ENCODE measurements at regions not wholly inside any gene's neighbourhood (a gene's known extent, or its start where the extent isn't known, plus 50 kb on each side); places are given as distances from the start of the nearest gene placed in this dataset.

DNA sequence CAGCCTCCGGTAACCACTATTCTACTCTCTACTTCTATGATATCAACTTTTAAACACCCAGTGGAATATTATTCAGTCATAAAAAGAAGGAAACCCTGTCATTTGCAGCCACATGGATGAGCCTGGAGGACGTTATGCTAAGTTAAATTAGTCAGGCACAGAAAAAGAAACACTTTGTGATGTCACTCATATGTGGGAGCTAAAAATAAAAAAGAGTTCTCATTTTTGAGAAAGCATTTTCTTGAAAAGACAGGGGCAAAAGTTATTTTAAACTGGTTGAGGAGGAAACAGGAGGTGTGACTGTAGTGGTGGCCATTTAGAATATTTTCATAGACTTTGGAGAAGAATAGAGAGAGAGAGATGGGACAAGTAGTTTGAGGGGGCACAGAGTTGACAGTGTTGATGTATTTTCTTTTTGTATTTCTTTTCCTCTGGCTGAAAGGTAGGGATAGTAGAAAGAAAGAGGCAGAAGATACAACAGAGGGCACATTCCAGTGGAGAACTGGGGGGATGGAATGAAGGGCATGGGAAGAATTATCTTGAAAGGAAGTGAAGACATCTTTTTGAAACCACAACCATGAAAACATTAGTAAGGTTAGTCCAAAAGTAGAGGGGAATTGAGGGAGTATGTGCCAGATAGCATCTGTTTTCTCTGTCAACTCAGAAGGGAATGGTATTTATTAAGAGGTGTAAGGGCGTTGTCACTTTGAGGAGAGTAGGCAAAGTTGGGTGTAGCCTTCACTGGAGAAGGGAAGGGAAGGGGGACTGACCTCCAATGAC lies 181.3 kb upstream of the GMDS start:
- DNase-seq: no peak

DNA sequence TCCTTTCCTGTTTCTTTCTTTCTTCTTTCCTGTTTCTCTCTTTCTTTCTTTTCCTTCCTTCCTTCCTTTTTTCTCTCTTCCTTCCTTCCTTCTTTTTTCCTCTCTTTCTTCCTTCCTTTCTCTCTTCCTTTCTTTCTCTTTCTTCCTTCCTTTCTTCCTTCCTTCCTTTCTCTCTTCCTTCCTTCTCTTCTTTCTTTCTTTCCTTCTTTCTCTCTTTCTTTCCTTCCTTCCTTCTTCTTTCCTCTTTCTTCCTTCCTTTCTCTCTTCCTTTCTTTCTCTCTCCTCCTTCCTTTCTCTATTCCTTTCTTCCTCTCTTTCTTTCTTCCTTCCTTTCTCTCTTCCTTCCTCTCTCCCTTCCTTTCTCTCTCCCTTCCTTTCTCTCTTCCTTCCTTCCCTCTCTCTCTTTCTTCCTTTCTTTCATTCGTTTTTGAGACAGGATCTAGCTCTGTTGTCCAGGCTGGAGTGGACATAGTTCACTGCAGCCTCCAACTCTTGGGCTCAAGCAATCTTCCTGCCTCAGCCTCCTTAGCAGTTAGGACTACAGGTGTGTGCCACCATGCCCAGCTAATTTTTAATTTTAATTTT lies 170.8 kb upstream of the GMDS start:
- no peak for DNase-seq

DNA sequence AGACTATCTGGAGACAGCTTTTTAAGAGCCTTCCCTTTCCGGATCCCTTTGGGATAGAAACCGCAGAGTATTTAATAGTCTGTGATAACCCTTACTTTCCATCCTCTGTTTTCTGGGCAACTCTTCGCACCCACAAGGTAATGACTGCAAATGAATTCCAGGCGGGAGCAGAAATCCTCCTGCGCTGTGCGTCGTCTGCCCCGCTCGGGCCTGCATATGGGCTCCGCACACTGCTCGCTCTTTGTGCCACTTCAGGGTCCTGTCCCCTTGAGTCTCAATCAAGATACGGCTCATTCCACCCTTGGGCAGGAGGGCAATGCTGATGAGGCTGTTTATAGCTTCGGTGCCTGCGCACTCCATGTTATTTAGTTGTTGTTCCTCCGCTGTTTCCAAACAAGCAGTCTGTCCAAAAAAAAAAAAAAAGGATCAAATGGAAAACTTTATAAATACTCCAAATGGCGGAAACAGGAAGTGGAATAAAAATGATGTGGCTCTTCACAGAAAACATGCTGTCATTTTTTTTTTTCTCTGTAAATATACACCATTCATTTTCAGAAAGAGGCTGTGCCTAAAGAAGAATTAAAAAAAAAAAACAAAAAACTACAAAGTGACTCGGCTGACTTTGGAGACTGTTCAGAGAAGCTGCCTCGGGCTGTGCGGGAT lies 169.6 kb upstream of the GMDS start:
- DNase-seq: no peak

DNA sequence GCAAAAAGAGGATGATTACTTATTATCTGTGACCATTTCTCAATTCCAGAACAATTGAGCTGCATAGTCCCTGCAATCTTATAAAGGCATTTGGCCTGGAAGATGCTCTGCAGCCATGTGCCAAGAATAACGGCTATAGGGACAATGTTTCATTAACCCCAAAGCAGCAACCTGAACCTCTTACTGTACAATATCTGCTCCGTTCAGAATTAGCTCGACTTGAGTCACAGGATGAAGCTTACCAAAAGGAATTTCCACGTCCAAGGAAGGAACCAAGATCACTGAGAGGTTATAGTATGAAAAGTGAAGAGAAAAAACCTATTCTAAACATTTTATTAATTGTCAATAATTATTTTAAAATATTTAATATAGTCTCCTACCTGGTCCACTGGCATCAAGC lies 167.3 kb upstream of the GMDS start:
- no peak for DNase-seq

DNA sequence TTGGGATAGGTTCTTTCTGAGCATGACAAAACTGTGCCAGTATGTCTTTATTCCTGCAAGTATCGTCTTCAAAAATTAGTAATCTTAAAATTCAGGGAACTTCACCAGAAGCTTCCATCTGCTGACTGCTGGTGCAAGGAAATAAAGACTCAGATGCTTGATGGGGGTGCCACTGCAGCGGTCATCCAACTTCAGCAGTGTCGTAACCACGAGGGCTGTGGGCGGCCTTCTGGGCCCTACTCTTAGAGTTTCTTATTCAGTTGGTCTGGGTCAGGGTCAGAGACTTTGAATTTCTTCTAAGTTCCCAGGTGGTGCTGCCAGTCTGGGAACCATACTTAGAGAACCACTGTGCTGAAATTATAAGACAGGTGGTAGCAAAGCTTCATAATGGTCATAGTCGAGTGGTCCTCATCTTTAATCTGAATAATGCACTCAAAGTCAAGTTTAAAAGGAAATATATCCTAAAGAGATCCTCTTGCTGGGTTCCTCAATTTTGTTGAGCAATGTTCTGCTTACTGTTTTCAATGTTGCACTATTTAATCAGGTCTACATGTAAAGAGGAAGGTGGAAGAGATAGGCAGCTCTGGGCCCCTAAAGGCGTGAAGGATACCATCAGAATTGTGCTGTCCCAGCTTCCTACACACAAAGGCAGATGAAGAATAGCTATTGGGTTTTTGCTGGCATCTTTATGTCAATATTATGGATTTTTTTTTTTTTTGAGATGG lies 165.4 kb upstream of the GMDS start:
- no peak for DNase-seq

DNA sequence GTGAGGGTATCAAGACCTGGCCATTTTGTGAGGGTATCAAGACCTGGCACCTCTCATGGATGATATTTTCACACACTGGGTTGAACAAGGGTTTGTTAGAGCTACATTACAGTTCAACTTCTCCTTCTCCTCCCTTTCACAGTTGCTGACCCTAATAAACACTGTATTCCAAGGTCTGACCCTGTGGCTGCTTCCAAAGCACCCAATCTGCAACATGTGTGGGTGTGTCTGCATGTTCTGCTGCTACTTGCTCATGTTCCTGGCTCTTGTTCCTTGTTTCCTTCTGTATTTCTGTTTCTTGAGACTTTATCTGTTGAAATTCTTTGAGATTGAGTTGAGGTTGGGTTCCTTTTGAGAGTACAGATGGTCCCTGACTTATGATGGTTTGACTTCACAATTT lies 162.1 kb upstream of the GMDS start:
- DNase-seq: no peak

DNA sequence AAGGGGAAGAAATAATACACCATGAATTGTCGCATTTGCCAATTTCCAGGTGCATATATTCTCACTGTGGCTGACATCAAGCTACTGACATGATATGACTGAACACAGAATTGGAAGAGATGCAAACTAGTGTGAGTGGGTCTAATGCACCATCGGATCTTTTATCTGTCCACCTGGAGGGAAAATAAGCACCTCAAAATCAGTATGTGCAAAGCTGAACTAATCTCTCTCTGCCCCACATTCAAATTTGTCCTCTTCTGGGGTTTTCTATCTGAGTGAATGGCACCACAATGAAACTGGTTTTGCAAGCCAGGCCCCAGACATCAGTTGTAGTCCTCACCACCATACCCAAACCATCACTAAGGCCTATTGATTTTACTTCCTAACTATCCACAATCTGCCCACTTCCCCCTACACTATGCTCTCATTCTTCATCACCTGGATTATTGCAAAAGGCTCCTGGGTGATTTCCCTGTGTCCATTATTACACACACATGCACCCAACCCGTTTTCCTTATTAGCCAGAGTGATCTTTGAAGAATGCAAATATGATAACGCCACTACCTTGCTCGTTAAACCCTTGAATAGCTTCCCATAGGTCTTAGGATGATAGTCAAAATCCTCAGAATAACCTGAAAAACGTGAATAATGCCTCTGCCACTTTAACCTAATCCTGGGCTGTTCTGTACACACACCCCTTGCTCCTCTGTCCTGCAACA lies 159.0 kb upstream of the GMDS start:
- DNase-seq: no peak

DNA sequence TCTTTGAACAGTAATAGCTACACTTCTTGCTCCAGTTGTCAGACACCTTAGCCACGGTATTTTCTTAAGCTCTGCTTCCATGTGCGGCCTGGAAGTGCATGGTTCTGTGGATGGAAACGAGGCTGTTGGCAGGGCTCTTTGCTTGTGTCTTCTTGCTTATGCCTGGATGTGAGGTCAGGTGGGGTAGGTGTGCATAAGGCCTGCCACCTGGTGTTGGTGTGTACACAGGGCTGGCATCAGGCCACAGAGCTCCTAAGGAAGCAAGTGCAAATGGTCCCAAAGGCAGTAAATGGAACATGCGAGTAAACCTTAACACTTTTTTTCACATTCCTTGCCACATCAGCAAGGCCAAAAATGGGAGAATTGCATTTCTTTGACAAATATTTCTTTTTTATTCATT lies 158.1 kb upstream of the GMDS start:
- DNase-seq: no peak

DNA sequence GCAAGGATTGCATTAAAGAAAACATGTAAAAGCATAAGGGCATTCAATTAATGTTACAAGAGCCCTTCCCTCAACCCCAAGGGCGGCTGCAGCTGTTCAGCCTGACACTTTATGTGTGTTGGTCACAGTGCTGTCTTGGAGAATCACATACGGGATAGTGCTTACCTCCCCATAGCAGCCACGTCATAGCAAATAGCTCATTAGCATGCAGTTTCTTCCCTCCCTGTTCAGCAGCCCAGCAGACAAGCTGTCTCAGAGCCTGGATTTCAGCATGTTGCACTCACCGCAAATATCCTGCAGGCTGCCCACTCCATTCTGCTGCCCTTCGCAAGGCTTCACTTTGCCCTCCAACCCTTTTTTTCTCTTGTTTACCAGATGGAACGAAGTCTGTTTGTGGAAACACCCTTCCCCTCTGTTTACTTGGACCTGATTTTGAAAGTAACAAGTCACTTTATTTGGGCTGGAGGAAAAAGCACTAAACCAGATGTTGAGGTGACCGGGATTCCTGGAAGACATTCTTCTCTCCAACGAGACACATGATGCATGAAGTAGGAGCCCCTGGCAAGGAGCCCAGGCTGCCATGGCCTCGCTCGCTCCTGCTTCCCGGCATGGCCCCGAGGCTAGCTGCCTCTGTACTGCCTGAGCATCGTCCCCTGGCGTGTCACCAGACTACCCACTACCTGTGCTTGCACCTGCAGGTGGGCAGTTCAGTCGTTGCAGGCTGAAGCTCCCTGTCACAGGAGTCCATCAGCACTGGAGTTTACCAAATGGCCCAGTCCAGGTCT lies 151.6 kb upstream of the GMDS start:
- peak; percentile 39 for DNase-seq

DNA sequence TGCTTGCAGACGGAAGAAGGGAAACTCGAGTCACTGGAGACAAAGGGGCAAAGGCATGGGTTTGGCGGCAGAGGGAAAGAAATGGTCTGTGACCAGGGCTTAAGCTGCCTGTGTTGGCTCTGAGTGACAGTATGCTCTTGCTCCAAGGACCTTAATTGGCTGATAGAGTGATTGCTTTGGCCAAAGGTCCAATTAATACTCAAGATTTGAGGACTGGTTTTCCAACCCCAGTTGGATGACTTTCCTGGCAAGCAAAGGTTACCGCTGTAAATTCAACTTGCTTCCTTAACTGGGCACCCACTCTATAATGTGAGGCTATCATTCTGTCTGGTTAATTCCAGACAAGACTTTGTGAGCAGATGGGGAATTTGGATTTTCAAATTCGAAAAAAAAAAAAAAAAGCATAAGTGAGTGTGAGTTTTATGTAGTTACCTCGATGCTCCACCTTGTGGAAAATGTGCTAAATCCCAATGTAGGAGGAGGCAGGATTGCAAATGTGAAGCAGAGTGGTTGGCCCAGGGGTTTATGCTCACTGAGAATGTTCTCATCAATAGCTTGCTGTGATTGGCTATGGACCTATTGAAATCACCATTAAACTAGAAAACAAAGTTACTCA lies 150.7 kb upstream of the GMDS start:
- DNase-seq: no peak

DNA sequence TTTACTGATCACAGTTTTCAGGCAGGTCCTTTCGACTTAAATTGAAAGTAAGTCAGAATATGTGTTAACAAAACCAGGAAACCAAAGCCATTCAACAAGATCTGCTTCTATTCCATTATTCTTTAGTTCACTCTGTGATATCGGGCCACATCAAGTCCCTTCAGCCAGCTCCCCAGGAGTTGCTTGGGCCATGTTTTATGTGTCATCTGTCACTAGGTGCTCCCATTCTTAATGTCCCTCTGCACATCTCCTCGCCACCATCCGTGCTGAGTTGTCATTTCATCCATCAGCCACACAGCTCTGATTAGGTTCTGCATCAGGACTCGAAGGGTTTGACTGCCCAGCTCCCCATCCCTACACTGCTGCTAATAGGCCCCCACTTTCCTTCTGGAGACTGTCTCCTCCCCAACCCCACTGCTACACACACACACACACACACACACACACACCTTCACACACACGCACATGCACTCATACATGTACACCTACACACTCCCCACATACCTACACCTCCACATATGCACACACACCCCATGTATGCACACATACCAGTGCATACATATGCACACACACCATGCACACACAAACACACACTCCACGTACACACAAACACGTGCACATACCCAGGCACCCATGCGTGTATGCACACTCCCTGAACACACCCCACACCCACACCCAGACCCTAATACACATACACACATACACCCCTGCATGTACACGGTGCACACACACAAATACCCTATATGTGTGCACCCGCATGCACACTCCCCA lies 143.3 kb upstream of the GMDS start:
- DNase-seq: no peak

DNA sequence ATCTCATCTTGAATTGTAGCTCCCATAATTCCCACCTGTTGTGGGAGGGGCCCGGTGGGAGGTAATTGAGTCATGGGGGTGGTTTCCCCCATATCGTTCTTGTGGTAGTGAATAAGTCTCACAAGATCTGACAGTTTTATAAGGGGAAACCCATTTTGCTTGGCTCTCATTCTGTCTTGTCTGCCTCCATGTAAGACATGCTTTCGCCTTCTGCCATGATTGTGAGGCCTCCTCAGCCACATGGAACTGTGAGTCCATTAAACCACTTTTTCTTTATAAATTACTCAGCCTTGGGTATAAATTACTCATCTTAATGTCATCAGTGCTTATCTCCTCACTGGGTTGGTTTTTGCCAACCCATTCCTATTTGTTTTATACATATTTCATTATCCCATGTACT lies 142.0 kb upstream of the GMDS start:
- no peak for DNase-seq

DNA sequence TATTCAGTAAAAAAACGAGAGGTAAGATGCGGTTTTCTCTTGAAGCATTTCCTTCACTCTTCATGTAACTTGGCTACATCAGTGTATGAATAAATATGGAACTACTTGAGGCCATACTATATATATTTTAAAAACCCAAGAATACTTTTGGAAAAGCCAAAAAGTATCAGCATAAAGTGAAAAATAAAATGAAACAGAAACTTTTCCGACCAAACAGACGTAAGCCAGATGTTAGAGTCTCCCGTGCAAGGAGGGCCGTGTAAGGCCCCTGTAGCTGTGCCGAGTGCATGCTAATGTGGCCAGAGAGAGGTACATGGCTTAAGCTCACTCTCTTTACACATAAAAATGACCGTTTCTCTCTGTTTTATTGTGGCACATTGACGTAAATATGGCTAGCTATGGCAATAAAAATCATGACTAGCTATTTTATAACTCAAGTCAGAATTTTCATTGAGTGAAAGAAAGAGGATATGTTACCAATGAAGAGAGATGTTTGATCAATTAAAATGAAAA lies 140.1 kb upstream of the GMDS start:
- DNase-seq: no peak

DNA sequence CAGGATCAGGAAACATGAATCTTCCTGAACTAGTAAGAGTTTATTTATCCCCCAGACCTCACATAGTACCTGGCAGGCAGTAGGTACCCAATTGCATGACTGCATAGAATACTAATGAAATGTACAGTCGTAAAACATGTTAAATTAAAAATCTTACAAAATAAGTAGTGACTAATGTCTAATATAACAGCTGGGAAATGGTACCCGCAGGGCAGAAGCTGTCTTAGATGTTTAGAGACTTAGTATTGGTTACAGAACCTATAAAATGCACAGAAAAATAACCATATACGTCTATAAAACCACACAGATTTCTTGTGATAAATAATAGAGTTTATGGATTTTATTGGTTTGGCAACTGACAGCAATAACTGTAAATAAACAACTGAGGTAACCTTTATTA lies 139.1 kb upstream of the GMDS start:
- DNase-seq: no peak

DNA sequence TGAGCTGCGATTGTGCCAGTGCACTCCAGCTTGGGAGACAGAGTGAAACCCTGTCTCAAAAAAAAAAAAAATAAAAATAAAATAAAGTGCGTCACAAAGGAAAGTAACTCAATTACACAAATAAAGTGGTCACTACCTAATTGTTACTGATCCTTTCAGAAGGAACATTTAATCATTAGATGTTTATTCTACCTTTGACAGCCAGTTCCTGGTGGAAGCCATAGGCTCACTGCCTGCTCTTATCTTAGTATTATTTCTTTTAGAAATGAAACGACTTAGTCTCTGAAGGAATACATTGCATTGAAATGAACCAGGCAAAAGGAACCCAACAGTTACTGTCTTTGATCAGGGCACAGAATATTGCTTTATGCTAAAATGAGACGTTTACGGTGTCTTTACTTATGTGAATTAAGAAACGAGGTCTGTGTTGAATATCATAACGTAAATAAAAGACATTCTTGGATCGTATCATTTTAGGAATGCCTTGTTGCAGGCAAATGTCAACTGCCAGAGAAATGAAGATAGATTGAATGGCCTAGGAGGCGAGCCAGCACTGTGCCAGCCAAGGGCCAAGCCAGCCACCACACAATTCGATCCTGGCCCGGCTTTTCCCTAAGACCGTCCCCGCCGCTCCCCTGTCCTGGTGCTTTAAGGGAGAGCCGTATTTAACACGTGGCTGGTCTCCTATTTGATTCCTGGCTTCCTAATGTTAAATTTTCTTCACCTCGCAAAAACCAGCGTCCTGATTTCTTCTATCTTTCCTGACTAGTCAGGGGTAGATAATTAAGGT lies 136.7 kb upstream of the GMDS start:
- DNase-seq: no peak

DNA sequence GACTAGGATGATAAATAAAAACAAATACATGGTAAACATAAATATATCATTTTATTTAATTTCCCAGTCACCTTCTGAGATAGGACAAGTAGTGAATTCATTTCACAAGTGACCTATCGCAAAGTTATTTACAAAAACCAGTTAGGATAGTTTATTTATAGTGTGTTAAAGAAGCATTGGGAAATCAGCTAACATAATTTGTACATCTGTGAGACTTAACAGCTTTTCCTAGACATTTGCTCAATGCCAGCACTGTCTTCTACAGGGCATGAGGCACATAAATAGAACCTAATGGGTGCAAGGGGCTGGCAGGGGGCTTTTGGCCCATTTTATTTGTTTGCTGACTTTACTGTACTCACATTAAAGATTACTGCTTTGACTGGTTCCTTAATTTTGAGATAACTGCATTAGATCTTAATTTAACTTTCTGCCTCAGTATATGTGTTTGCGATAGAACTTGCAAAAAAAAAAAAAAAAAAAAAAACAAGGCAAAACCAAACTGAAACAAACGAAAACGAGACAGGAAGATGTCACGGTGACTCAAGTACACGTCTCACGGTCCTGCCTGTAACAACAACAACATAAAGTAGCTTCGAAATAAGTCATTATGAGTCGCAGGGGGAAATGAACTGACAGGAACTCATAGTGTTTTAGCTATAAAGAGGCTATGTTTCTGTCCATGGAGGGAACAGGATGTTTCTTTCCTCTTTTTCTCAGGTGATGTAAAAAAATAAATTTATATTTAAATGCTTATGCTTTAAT lies 133.7 kb upstream of the GMDS start:
- no peak for DNase-seq

DNA sequence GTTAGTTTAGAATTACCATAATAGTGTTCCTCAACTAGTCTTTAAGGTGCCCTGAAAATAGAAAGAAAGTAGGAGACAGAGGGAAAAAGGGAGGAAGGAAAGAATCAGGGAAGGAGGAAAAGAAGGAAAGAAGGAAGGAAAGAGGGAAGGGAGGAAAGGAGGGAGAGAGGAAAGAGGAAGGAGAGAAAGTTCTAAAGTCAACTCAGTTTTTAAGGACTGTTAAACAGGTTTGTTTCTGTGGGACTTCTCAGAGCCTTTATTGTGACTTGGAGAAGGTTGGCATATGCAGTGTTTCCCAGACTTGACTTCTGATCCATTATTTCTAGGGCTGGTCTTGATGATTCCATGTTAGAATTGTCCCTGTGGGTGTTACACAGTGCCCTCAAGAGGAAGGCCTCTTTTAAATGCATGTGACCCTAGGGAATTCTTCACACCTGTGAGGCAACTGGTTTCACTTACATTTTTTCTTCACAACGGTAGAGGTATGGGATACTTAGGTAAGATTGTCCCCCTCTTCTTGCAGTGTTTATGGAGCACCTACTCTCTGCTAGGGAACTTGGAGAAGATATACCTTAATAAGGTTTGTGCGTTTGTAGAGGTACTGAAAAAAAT lies 132.7 kb upstream of the GMDS start:
- no peak for DNase-seq
